SH-SY5Y (cell line): ENCODE measurements at regions not wholly inside any gene's neighbourhood (a gene's known extent, or its start where the extent isn't known, plus 50 kb on each side); places are given as distances from the start of the nearest gene placed in this dataset.

Experiments used
- GATA2 ChIP-seq: IDR thresholded peaks from 2 replicates; pipeline ENCODE4 v1.6.1; 2011; ENCODE audit warnings: mild to moderate bottlenecking, low read depth, low read length
- GATA3 ChIP-seq: IDR thresholded peaks from 2 replicates; pipeline ENCODE4 v1.6.1; 2011; ENCODE audit warnings: low read depth, mild to moderate bottlenecking, low read length, moderate library complexity

DNA sequence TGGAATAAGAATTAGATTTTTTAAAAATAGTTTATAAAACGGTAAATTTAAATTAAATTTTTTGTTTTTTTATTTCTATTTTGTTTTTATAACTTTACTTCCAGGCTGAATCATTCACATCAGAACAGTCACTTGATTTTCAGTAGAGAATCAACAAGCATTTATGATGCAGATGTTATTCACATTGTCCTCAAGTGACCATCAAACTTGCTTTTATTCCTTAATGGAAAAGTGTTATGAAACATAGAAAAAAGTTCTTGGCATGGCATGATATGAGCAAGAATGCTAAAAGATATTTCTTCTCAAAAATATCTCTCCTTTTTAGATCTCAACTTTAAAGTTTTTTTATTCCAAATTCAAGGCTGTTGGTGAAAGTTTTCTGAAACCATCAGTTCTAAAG is 70.9 kb upstream of the TGFBR2 start:
- TF ChIP-seq GATA2 = no peak
- no peak for TF ChIP-seq GATA3
